NCI-H82 (cell line): ENCODE measurements at regions not wholly inside any gene's neighbourhood (a gene's known extent, or its start where the extent isn't known, plus 50 kb on each side); places are given as distances from the start of the nearest gene placed in this dataset.
"Not testable (repeated sequence)": the region's sequence is repeated elsewhere in the genome, so short reads cannot be mapped to it uniquely, and the experiment has no call there.

Source experiments
- DNase-seq: peaks from one replicate; lab custom pipeline; 2025; lab: John Stamatoyannopoulos, UW

DNA sequence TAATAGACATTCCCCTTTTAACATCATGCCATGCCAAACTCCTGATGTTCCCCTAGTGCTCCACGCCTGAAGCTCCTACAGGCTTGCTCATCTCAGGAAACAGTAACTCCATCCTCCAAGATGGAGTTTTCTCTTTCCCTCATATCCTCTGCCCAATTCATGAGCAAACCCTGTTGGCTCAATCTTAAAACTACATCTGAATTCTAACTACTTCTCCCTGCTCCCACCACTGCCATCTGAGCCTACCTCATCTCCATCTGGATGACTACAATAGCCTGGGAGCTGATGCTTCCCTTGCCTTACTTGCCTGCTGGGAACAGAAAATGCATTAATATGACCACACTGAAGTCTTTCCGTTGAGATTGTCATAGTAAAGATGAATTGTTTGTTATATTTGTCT, 271.7 kb upstream of the MKLN1 start:
- no peak for DNase-seq

DNA sequence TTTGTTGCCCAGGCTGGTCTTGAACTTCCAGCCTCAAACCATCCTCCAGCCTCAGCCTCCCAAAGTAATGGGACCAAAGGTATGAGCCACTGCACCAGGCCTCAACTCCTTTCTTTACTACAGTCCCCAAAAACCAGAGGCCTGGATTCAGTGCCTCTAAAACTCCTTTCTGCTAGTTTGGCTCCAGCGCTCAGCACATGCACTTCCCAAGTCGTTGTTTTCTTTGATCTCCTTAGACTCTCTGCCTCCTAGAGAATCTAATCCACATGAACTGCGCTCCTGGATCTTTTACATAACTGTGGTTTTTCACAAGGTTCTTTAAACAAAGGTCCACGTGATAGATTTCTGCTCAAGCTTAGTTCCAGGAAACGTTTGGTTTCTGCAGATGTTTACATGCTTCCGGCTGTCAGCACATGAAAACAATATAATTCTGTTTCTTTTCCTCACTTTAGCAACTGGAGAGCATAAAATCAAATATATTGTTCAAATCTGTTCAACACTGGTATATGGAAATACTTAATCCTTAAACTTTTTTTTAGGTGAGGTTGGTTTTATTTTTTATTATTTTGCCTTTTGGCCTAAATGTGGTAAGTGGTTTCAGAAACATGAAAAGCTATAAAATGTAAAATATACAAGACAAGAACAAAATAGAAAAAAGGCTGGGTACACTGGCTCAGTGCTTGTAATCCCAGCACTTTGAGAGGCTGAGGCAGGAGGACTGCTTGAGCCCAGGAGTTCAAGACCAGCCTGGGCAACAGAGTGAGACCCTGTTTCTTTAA, 270.5 kb upstream of the MKLN1 start:
- DNase-seq = no peak

DNA sequence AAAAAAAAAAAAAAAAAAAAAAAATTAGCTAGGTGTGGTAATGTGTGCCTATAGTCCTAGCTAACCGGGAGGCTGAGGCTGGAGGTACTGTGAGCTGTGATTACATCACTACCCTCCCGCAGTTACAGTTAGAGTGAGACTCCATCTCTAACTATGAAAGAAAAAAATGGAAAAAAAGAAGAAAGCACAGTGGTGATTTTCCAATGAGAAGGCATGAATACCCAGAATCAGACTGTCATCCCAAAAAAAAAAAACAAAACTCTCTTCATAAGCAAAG, 269.9 kb upstream of the MKLN1 start:
- DNase-seq = no peak

DNA sequence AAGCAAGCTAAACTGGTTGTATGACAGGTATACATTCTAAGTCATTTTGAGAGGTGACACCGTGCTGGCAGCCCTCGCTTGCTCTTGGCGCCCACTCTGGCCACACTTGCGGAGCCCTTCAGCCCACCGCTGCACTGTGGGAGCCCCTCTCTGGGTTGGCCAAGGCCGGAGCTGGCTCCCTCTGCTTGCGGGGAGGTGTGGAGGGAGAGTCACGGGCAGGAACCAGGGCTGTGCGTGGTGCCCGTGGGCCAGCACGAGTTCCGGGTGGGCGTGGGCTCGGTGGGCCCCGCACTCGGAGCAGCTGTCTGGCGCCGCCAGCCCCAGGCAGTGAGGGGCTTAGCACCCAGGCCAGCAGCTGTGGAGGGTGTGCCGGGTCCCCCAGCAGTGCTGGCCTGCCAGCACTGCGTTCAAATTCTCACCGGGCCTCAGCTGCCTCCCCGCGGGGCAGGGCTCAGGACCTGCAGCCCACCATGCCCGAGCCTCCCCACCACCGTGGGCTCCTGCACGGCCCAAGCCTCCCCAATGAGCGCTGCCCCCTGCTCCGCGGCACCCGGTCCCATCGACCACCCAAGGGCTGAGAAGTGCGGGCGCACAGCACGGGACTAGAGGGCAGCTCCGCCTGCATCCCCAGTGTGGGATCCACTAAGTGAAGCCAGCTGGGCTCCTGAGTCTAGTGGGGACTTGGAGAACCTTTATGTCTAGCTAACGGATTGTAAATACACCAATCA, 269.0 kb upstream of the MKLN1 start:
- DNase-seq = not testable (repeated sequence)

DNA sequence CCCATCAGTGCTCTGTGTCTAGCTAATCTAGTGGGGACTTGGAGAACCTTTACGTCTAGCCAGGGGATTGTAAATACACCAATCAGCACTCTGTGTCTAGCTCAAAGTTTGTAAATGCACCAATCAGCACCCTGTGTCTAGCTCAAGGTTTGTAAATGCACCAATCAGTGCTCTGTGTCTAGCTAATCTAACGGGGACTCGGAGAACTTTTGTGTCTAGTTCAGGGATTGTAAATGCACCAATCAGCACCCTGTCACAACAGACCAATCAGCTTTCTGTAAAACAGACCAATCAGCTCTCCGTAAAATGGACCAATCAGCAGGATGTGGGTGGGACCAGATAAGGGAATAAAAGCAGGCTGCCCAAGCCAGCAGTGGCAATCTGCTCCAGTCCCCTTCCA, 268.3 kb upstream of the MKLN1 start:
- not testable (repeated sequence) for DNase-seq

DNA sequence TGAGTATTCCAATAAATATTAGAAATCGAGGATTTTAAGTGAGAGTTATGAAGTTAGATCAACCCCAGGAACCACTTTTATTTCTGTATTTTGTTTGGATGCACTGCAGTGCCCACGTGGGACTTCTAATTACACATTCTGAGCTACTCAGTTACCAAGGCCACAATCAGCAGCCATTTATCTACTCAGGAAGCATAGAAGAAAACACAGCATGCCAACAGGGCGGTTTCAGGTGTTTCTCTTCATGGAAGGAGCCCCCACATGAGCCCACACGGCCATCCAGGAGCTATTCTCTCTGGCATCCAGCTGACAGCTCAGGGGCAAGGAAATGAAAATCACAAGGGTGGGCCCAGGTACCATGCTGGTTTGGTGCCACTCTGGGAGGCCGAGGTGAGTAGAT, 266.5 kb upstream of the MKLN1 start:
- no peak for DNase-seq

DNA sequence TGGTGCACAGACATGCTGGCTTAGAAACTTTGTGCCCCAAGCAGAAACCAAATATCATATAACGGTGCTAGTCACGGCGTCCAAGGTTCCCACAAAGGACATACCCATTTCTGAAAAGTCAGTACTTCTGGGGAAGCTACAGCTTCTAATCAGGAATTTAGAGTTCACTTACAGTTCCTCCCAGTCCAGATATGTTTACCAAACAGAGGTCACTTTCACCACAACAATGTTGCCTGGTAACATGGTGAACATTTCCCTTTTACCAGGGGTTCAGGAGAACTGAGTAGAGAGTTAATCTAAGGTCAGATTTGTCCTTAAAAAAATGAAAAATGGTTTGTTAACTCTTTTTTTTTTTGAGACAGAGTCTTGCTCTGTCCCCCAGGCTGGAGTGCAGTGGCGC, 265.9 kb upstream of the MKLN1 start:
- DNase-seq = no peak

DNA sequence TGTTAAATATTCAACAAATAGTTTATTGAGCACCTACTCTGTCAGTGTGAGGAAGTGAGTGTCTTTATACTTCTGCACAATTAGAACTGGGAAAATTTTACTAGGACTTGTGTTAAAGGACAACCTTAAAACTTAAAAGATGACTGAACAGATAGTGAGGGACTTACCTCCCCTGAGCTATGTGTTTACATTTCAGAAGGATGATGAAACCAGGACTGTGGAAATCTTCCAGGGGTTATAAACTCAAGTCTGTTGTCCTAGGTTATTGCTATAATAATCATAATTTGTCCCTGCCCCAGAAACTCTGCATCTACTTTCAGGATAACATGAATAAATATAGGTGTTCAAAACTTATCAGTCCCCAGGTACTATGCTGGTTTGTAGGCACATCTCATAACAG, 261.0 kb upstream of the MKLN1 start:
- DNase-seq = no peak

DNA sequence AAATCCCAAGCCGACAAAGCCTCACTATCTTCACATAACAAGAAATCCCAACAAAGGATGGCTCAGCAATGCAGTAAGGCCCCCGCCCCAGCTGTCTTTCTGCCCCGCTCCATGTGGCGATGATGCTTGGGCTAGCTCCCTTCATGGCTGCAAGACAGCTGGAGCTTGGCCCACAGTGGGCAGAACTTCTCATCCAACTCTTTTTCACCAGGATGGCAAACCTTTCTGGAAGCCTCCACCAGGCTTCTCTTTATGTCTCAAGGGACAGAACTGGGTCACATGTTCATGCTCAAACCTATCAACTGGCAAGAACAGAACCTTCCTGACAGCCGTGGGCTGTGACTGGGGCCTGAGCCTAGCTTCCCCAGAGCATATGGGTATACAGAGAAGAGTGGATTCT, 260.5 kb upstream of the MKLN1 start:
- no peak for DNase-seq

DNA sequence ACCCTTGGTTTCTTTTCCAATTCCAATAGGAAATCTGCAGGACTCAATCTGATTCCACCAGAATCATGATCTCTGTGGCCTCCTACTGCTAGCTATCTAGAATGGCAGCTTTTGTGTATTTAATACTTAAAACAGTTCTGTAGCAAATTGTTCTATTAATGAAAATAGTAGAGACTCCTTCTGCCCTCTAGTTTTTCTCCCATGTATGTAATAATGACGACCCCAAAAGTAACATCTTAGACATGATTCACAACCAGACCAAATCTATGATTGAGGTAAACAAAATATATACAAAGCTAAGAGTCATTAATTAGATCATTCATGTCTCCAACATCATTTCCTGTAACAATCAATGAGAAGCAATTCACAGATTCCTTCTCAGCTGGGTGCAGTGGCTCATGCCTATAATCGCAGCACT, 259.1 kb upstream of the MKLN1 start:
- peak; percentile 8 for DNase-seq

DNA sequence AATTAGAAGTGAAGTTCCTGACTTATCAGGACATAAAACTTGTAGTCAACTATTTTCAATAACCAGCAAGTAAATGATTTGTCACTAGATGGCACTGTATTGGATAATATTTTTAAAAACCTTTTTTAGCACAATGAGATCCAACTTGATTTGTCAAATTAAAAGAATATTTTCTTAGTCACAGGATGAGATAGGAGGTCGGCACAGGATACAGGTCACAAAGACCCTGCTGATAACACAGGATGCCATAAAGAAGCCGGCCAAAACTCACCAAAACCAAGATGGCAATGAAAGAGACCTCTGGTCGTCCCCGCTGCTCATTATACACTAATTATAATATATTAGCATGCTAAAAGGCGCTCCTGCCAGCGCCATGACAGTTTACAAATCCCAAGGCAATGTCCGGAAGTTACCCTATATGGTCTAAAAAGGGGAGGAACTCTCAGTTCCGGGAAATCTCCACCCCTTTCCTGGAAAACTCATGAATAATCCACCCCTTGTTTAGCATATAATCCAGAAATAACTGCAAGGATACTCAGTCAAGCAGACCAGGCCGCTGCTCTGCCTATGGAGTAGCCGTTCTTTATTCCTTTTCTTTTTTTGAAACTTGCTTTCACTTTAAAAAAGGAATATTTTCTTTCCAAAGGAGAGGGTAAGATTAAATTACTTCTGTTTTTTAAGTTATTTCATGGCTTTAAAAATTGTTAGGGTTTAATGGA, 255.7 kb upstream of the MKLN1 start:
- DNase-seq = no peak

DNA sequence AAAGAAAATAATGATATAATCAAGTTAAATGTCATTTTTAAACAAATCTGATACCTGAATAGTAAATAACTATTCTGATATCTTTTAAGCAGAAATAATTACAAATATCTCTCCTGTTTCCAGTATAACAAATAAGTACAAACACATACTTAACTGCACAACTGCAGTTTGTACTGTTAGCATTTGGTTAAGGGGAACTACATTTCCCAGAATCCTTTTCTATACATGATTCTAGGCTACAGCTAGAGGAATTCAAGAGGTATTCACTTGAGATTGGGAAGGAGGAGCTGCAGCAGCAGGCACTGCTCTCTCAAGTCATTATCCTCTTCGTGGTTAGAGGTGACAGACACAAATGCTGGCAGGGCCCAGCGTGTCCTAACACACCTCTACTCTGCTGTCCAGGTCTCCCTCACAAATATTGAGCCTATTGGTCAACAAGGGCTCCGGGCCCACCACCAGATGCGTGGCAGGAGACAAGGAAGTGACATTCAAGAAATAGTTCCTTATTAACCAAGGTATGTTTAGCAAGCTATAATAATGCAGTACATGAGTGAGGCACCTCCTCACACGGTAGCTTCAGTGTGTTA, 255.1 kb upstream of the MKLN1 start:
- DNase-seq = peak; percentile 37

DNA sequence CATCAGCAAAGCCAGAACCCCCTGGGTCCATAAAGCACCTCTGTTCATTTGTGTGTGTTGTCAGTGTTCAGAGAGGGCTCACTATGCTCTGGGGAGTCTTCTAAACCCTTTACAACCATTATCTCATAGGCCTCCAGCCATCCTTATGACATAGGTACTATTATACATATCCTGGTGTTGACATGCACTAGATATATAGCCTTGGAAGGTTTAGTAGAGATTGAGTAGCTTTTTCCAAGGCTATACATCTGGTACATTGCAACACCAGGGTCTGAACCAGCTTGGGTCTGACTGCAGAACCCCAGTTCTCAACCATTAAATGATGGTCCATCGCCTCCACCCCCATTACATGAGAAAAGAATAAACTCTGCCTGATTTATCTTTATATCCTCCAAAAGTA, 253.6 kb upstream of the MKLN1 start:
- no peak for DNase-seq

DNA sequence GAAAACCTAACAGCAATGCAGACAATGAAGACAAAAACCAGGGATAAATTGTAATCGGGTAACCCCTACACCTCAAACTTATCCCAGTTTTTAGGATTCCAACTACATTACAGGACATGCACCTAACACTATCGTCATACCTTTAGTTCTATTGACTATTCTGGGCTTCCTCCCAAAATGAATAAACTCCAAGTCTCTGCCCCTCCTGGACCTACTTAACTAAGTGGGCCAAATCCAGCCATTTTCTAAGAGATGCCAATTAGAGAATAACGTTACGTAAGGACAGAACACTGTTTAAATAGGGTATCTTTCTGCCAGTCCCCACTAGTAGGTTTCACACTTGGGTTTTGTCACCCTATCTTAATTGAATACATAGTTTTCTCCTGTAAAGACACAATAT, 253.1 kb upstream of the MKLN1 start:
- DNase-seq = no peak

DNA sequence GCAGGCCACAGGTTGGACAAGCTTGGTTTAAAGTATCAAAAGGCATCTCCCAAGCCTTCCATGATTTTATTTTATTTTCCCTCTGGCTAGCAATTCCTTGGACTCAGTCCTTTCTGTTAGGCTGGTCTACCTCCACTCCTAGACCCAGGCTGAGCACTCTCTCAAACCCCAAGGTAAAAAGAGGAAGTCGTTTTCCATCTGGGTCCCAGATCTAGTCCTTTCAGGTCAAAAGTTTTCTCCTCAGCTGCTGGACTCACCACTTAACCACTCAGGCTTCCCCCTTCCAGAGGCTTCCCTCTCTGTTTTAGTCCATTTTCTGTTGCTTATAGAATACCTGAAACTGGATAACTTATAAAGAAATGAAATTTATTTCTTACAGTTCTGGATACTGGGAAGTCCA, 252.3 kb upstream of the MKLN1 start:
- no peak for DNase-seq

DNA sequence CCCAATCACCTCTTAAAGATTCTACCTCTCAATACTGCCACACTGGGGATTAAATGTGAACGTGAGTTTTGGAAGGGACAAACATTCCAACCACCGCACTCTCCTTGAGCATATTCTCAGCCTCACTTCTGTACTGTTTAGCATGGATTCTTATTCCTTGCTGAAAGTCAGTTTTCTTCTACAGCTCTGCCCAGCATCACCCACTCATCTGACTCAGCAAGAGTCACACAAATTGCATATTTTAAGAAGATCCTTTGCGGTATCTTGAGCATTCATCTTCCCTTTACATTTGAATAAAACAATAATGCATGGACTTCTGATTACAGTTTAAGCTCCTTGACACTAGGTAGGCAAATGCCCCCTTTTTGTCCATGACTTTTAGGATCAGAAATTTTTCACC, 251.6 kb upstream of the MKLN1 start:
- DNase-seq = no peak

DNA sequence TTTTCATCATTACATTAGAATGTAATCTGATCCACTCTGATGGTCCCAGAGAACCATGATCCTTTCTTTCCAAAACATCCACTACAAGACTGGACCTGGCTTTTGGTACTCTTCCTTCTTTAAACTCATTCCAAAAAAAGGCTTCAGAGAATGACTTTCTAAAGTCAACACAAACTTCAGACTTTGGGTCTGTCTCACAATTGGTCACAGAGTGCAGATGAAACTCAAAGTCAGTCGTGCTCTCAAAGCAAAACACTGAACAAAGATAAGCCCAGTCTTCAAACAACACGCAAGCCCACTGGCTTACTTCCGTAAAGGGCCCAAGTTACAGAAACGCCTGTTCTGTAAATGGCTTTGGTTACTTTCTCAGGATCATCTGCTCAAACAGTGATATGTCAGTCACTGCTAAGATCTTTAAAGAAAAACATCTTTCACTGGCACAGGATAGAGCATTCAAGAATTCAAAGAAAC, 250.9 kb upstream of the MKLN1 start:
- peak; percentile 44 for DNase-seq

DNA sequence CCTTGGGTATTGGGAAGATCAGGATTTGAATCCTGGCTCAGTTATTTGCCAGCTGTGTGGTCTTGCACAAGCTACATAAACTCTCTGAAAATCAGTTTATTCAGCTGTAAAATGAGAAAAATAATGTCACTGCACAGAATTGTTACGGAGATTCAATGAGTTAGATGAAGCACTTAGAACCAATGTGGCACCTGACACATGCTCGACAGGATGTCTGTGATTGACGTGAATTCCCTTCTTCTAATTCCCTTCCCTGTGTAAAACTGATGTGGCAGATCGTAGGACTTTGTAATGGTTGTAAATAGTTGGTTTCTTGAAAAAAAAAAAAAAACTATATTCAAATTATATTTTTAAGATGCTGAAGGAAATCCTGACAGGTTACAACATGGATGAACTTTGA, 249.9 kb upstream of the MKLN1 start:
- no peak for DNase-seq

DNA sequence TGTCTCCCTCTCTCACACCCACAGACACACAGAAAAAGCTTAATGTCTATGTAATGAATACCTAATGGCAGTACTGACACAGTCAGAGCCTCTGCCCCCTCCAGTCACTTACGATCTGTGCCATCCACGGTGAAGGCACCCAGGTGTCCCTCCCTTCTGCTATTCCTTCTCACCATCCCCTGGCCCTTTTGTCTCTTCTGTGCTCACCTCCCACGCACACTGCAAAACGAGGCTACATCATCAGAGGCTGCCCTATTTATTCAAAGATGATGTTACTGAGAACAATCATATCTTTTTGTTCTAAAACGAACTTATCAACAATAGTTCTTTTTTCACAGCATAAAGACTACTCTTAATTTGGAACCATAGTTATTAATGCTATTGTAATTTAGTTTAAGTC, 246.9 kb upstream of the MKLN1 start:
- DNase-seq = no peak

DNA sequence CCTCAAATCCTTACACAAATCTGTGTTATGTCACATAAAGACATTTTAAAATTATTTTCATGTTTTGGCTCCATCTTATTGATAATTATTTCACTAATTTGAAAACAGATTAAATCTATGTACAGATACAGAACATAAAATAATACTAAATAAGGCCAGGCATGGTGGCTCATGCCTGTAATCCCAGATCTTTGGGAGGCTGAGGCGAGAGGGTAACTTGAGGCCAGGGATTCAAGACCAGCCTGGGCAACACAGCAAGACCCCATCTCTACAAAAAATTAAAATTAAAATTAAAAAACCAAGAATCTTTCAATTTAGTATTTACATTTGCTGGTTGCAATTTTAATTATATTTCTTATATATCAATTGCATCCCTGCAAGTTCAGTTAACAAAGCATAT, 246.4 kb upstream of the MKLN1 start:
- no peak for DNase-seq

DNA sequence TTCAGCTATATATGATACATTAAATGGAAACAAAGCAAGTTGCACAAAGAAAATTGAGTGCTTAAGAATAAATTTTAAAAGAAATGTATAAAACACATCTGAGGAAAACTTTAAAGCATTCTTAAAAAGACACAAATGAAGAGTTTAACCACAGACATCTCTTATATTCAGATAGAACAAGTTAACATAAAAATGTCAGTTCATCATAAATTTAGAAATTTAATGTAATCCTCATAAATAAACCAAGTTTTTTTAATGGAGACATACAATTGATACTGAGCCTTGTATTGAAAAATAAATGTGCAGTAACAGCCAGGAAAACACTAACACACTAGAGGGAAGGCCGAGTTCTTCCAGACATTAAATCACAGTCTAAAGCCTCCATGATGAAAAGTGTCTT, 243.9 kb upstream of the MKLN1 start:
- no peak for DNase-seq

DNA sequence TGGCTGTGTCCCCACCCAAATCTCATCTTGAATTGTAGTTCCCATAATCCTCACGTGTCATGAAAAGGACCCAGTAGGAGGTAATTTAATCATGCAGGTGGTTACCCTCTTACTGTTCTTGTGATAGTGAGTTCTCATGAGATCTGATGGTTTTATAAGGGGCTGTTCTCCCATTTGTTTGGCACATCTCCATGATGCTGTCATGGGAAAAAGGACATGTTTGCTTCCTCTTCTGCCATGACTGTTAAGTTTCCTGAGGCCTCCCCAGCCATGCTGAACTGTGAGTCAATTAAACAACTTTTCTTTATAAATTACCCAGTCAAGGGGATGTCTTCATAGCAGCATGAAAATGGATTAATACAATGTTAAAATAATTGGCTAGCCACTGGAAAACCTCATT, 243.3 kb upstream of the MKLN1 start:
- DNase-seq = not testable (repeated sequence)
